Lung (tissue), 11 donors: ENCODE measurements at regions not wholly inside any gene's neighbourhood (a gene's known extent, or its start where the extent isn't known, plus 50 kb on each side); places are given as distances from the start of the nearest gene placed in this dataset.

Source experiments
- ATAC-seq: fragments of 200-7000 bp; cut with Tn5 transposase; one replicate; pipeline ENCODE4 v1.9.1; 2020; ENCODE audit warnings: moderate number of reproducible peaks; ENCODE audit not compliant: insufficient read depth, low FRiP score
- DNase-seq, 3 donors: peaks; one replicate each; pipeline ENCODE4 v3.0.0-alpha.2; 2013 to 2017
- H3K27ac ChIP-seq, 2 donors: one replicate each; pipeline ENCODE4 v1.5.1; 2013; ENCODE audit warnings: mild to moderate bottlenecking in 2 of 2, moderate library complexity in 2 of 2, control low read depth in 1 of 2, inconsistent platforms in 1 of 2, low read depth in 1 of 2, low read length in 1 of 2
- H3K27me3 ChIP-seq, 3 donors: one replicate each; pipeline ENCODE4 v1.5.1; 2013; ENCODE audit warnings: low read length in 2 of 3; ENCODE audit not compliant: control insufficient read depth in 3 of 3, insufficient read depth in 3 of 3
- H3K36me3 ChIP-seq, 4 donors: one replicate each; pipeline ENCODE4 v1.5.1; 2013; ENCODE audit warnings: low read length in 4 of 4, mild to moderate bottlenecking in 1 of 4, moderate library complexity in 1 of 4; ENCODE audit not compliant: control insufficient read depth in 4 of 4, insufficient read depth in 4 of 4
- H3K4me1 ChIP-seq, 5 donors: one replicate each; pipeline ENCODE4 v1.5.1; 2013; ENCODE audit warnings: low read length in 5 of 5, mild to moderate bottlenecking in 2 of 5, moderate library complexity in 1 of 5; ENCODE audit not compliant: control insufficient read depth in 5 of 5, insufficient read depth in 5 of 5
- H3K4me3 ChIP-seq: one replicate; pipeline ENCODE4 v1.5.1; 2013; ENCODE audit warnings: mild to moderate bottlenecking, control low read depth, moderate library complexity
- H3K9ac ChIP-seq, 2 donors: one replicate each; pipeline ENCODE4 v1.5.1; 2013; ENCODE audit warnings: low read length in 2 of 2, control low read depth in 1 of 2; ENCODE audit not compliant: insufficient read depth in 1 of 2
- H3K9me3 ChIP-seq, 4 donors: one replicate each; pipeline ENCODE4 v1.5.1; 2013; ENCODE audit warnings: low read length in 3 of 4, mild to moderate bottlenecking in 1 of 4, moderate library complexity in 1 of 4; ENCODE audit not compliant: control insufficient read depth in 4 of 4, insufficient read depth in 3 of 4
- CTCF ChIP-seq: IDR thresholded peaks from 2 replicates; pipeline ENCODE4 v1.5.1; 2012; ENCODE audit warnings: mild to moderate bottlenecking; ENCODE audit errors: control extremely low read depth, extremely low read depth
- WGBS, 2 donors: extraction: QIAGEN DNeasy Blood & Tissue Kit; methylation state at CpG; one replicate each; pipeline ENCODE4 v1.1.7; 2013; 5-methylcytosine and 5-hydroxymethylcytosine counted together
- donor health status: control.
- donor health status: control.
- donor health status: Bipolar disorder and iron deficiency.
- donor health status: healthy.
- donor health status: DM: yes; HTN: yes; CAD: no.

GRCh38 chr13:90205081-90205480 lies 1142.4 kb upstream of the MIR17HG start:
- Histone ChIP-seq H3K27me3 (no peaks in the 10 kb centered on the region), H3K9ac (no peak overlapping the region), H3K27ac (no peak overlapping the region), H3K4me3 (no peak overlapping the region), H3K4me1 (peaks cover 0 to 6% (median 0%) of the 10 kb centered on the region in 5 donors), H3K9me3 (no peaks in the 10 kb centered on the region), H3K36me3 (no peaks in the 10 kb centered on the region)
- no peak for DNase-seq
- no peak for TF ChIP-seq CTCF
- 72 to 73% methylated on average over 1 of the region's 1 CpG for WGBS, 2 donors
- ATAC-seq = no peak

GRCh38 chr13:90205911-90206310 lies 1141.6 kb upstream of the MIR17HG start:
- ATAC-seq = no peak
- 78 to 91% methylated on average over 10 of the region's 10 CpGs for WGBS, 2 donors
- no peak overlapping the region for H3K4me3 ChIP-seq
- no peaks in the 10 kb centered on the region for H3K36me3 ChIP-seq
- H3K27me3 ChIP-seq = no peaks in the 10 kb centered on the region
- H3K9ac ChIP-seq = no peak overlapping the region
- no peak for TF ChIP-seq CTCF
- no peak overlapping the region for H3K27ac ChIP-seq
- peaks cover 0 to 6% (median 0%) of the 10 kb centered on the region in 5 donors for H3K4me1 ChIP-seq
- H3K9me3 ChIP-seq = no peaks in the 10 kb centered on the region
- DNase-seq = no peak

GRCh38 chr13:90217275-90217674 lies 1130.2 kb upstream of the MIR17HG start:
- no peak for DNase-seq

More at GRCh38 chr13:90217275-90217674, 1130.2 kb upstream of the MIR17HG start:
- ATAC-seq = no peak
- Histone ChIP-seq H3K9me3 (no peaks in the 10 kb centered on the region), H3K27me3 (no peaks in the 10 kb centered on the region), H3K36me3 (no peaks in the 10 kb centered on the region), H3K27ac (no peak overlapping the region), H3K4me1 (no peaks in the 10 kb centered on the region), H3K4me3 (no peak overlapping the region), H3K9ac (no peak overlapping the region)
- TF ChIP-seq CTCF = no peak
- WGBS, 2 donors = 90 to 94% methylated on average over 1 of the region's 1 CpG
